ENCODE measurements at regions not wholly inside any gene's neighbourhood (a gene's known extent, or its start where the extent isn't known, plus 50 kb on each side); places are given as distances from the start of the nearest gene placed in this dataset.

DNA sequence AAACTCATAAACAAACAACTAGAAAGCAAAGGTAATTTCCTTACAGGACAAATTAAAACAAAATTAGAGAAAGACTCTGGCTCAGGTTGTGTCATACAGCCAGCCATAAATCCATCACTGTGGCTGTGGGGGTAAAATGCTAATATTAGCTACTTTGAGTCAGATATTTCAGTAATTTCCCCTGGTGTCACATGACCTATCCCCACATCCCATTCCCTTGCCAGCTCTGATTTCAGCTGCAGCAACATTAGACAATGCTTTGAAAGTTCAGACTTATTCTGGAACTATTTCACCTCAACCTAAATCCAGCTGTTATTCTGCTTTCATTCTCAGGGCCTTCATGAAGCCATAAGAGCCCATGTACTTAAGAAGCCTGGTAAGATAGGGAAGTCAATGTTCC is 55.3 kb downstream of the RPL10L start:
- no peak for DNase-seq (ENCODE audit: low read depth)
- no peak overlapping the region for H3K4me3 ChIP-seq (ENCODE audit: low read depth, low read length)
- TF ChIP-seq CTCF (IDR thresholded peaks at IDR 0.05; ENCODE audit: insufficient read depth, low read depth, low read length, missing control alignments), result no peak

GRCh38 chr14:46582826-46583225 is 68.8 kb downstream of the RPL10L start:
- no peak for DNase-seq (ENCODE audit: low read depth)
- no peak overlapping the region for H3K4me3 ChIP-seq (ENCODE audit: low read depth, low read length)
- no peak for TF ChIP-seq CTCF (IDR thresholded peaks at IDR 0.05; ENCODE audit: insufficient read depth, low read depth, low read length, missing control alignments)

DNA sequence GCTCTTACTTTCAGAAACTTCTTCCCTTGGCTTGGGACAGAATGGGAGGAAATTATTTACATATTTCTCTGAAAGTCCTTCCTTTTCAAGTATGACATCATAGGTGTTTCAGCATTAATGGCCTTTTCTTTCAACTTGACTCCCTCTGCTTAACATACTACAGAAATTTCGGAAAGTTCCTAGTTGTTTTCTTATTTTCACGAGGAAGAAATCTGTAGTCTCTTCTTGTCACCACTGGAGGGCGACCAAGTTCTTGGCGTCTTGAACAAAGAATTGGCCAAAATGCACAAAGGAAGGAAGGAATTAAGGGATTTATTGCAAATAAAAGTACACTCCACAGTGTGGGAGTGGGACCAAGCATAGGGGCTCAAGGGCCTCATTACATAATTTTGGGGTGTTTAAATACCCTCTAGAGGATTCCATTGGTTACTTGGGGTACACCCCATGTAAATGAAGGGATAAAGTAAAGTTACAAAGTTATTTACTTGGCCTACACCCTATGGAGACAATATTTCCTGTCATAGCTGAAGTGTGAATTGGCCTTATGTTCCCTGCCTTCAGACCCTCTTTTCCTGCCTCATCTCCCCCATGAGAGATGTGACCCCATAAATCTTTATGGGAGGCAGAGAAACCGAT is 70.4 kb downstream of the RPL10L start:
- peak; percentile 38 for DNase-seq (ENCODE audit: low read depth)
- H3K4me3 ChIP-seq (ENCODE audit: low read depth, low read length), result no peak overlapping the region
- peak; percentile 34 for TF ChIP-seq CTCF (IDR thresholded peaks at IDR 0.05; ENCODE audit: insufficient read depth, low read depth, low read length, missing control alignments)

- no peak for DNase-seq (ENCODE audit: low read depth)
- no peak overlapping the region for H3K4me3 ChIP-seq (ENCODE audit: low read depth, low read length)
- TF ChIP-seq CTCF (IDR thresholded peaks at IDR 0.05; ENCODE audit: insufficient read depth, low read depth, low read length, missing control alignments), result no peak
Measured at GRCh38 chr14:46574978-46575375, 76.6 kb downstream of the RPL10L start.

GRCh38 chr14:46574221-46574977 is 77.2 kb downstream of the RPL10L start:
- DNase-seq (ENCODE audit: low read depth), result no peak
- H3K4me3 ChIP-seq (ENCODE audit: low read depth, low read length), result no peak overlapping the region
- TF ChIP-seq CTCF (IDR thresholded peaks at IDR 0.05; ENCODE audit: insufficient read depth, low read depth, low read length, missing control alignments), result no peak

DNA sequence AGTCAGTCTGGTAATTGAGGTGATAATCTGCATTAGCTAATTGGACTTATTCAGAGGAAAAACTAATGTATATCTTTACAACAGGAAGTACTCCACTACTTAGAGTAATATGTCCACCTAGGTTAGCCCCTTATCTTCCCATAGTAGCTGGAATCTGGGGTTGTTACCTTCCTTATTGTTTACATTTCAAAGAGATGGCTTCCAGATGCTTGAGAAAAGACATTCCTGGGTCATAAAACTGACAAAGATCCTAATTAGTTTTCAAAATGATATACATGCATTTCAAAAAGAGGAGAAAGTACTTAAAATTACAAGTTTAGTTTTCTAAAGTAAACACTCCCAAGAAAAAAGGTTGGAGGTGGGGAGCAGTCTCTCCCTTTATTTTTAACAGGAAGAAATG is 78.1 kb downstream of the RPL10L start:
- DNase-seq (ENCODE audit: low read depth), result no peak
- no peak overlapping the region for H3K4me3 ChIP-seq (ENCODE audit: low read depth, low read length)
- TF ChIP-seq CTCF (IDR thresholded peaks at IDR 0.05; ENCODE audit: insufficient read depth, low read depth, low read length, missing control alignments), result no peak

Measured in GM12865 (cell line).